Mesenchymal stem cell (in vitro differentiated cells and primary cell): ENCODE measurements at regions not wholly inside any gene's neighbourhood (a gene's known extent, or its start where the extent isn't known, plus 50 kb on each side); places are given as distances from the start of the nearest gene placed in this dataset.

Source experiments
- DNase-seq: peaks from one replicate; pipeline ENCODE4 v3.0.0-alpha.2; 2013
- H2AFZ ChIP-seq: one replicate; pipeline ENCODE4 v1.6.1; 2013; ENCODE audit warnings: low read depth, mild to moderate bottlenecking, control low read depth, inconsistent platforms, low read length, moderate library complexity
- H2AK5ac ChIP-seq: 2 replicates; pipeline ENCODE4 v1.6.1; 2013; ENCODE audit warnings: low read length, moderate library complexity, mild to moderate bottlenecking, inconsistent platforms; ENCODE audit not compliant: severe bottlenecking
- H2BK120ac ChIP-seq: one replicate; pipeline ENCODE4 v1.6.1; 2013; ENCODE audit warnings: low read depth, mild to moderate bottlenecking, inconsistent platforms, low read length, moderate library complexity
- H2BK12ac ChIP-seq, 2 experiments: one replicate each; pipeline ENCODE4 v1.6.1; 2013; ENCODE audit warnings: inconsistent platforms in 2 of 2, low read length in 2 of 2, mild to moderate bottlenecking in 2 of 2, moderate library complexity in 2 of 2, control low read depth in 1 of 2
- H2BK15ac ChIP-seq: one replicate; pipeline ENCODE4 v1.6.1; 2013; ENCODE audit warnings: mild to moderate bottlenecking, low read depth, inconsistent platforms; ENCODE audit not compliant: poor library complexity, severe bottlenecking
- H2BK5ac ChIP-seq: 2 replicates; pipeline ENCODE4 v1.6.1; 2013; ENCODE audit warnings: low read depth, mild to moderate bottlenecking, low read length, control low read depth, inconsistent platforms; ENCODE audit not compliant: poor library complexity, severe bottlenecking
- H3K14ac ChIP-seq, 2 experiments: one replicate each; pipeline ENCODE4 v1.6.1; 2013; ENCODE audit warnings: inconsistent platforms in 2 of 2, low read length in 2 of 2, control low read depth in 1 of 2, mild to moderate bottlenecking in 1 of 2, moderate library complexity in 1 of 2
- H3K18ac ChIP-seq, 2 experiments: one replicate each; pipeline ENCODE4 v1.6.1; 2013; ENCODE audit warnings: inconsistent platforms in 2 of 2, low read length in 2 of 2, control low read depth in 1 of 2, low read depth in 1 of 2, mild to moderate bottlenecking in 1 of 2
- H3K23ac ChIP-seq, 2 experiments: one replicate each; pipeline ENCODE4 v1.6.1; 2013; ENCODE audit warnings: inconsistent platforms in 2 of 2, low read length in 2 of 2, mild to moderate bottlenecking in 2 of 2, moderate library complexity in 2 of 2, control low read depth in 1 of 2
- H3K27ac ChIP-seq: 2 replicates; pipeline ENCODE4 v1.5.1; 2013; ENCODE audit warnings: mild to moderate bottlenecking, moderate library complexity, low read length, control low read depth, inconsistent platforms; ENCODE audit not compliant: poor library complexity, severe bottlenecking
- H3K27me3 ChIP-seq, 2 experiments: 2 replicates each; pipeline versions ENCODE4 v1.6.1 to v1.7.0; 2013; ENCODE audit warnings: low read length in 2 of 2, mild to moderate bottlenecking in 2 of 2, moderate library complexity in 2 of 2, control low read depth in 1 of 2, inconsistent platforms in 1 of 2; ENCODE audit not compliant: control insufficient read depth in 1 of 2, insufficient read depth in 1 of 2
- H3K36me3 ChIP-seq, 2 experiments: 2 replicates each; pipeline versions ENCODE4 v1.6.1 to v1.7.0; 2013; ENCODE audit warnings: low read length in 2 of 2, control low read depth in 1 of 2, inconsistent platforms in 1 of 2, low read depth in 1 of 2, mild to moderate bottlenecking in 1 of 2; ENCODE audit not compliant: insufficient read depth in 2 of 2, control insufficient read depth in 1 of 2
- H3K4ac ChIP-seq, 2 experiments: one replicate each; pipeline ENCODE4 v1.6.1; 2013; ENCODE audit warnings: inconsistent platforms in 2 of 2, low read length in 2 of 2, mild to moderate bottlenecking in 2 of 2, moderate library complexity in 2 of 2, control low read depth in 1 of 2, low read depth in 1 of 2
- H3K4me1 ChIP-seq: 2 replicates; pipeline ENCODE4 v1.6.1; 2013; ENCODE audit warnings: low read depth, low read length, control low read depth; ENCODE audit not compliant: control insufficient read depth, insufficient read depth
- H3K4me2 ChIP-seq: 2 replicates; pipeline ENCODE4 v1.6.1; 2013; ENCODE audit warnings: low read length, mild to moderate bottlenecking, inconsistent platforms; ENCODE audit not compliant: poor library complexity, severe bottlenecking
- H3K4me3 ChIP-seq, 2 experiments: 2 replicates each; pipeline versions ENCODE4 v1.5.1 to v1.7.0; 2013; ENCODE audit warnings: low read length in 2 of 2, mild to moderate bottlenecking in 2 of 2, control low read depth in 1 of 2, low read depth in 1 of 2; ENCODE audit not compliant: insufficient read depth in 1 of 2
- H3K79me1 ChIP-seq: replicated peaks from 2 replicates; pipeline ENCODE4 v1.6.1; 2013; ENCODE audit warnings: mild to moderate bottlenecking, control low read depth, low read length, inconsistent platforms; ENCODE audit not compliant: poor library complexity, severe bottlenecking
- H3K9ac ChIP-seq: 2 replicates; pipeline ENCODE4 v1.7.0; 2013; ENCODE audit warnings: mild to moderate bottlenecking, low read length, moderate library complexity
- H3K9me3 ChIP-seq: 2 replicates; pipeline ENCODE4 v1.7.0; 2013; ENCODE audit warnings: mild to moderate bottlenecking, low read length; ENCODE audit not compliant: control insufficient read depth
- H4K8ac ChIP-seq: one replicate; pipeline ENCODE4 v1.6.1; 2013; ENCODE audit warnings: inconsistent platforms, mild to moderate bottlenecking, low read length, moderate library complexity
- H4K91ac ChIP-seq: one replicate; pipeline ENCODE4 v1.6.1; 2013; ENCODE audit warnings: mild to moderate bottlenecking, low read length, inconsistent platforms
- WGBS: methylation state at CpG from one replicate; pipeline ENCODE4 v1.1.7; 2013; ENCODE audit warnings: mixed read lengths; 5-methylcytosine and 5-hydroxymethylcytosine counted together

DNA sequence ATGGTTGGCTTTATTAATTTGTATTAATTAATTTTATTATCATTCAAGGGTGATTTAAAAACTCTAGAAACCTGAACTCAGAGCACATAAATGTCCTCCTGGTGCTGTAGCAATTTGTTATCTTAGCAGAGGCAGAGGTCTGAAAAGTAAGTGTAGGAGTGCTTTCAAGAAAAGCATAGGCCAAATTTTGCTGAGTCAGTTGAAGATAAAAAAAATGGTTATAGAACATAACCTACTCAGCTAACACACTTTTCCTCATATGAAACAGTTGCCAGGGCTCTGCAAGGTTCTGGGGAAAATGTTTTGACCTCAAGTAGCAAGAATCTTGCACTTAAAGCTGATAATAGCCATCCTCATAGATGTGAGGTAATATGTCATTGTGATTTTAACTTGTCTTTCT lies 53.5 kb upstream of the CHODL start:
- H3K27me3 ChIP-seq: no peaks in the 10 kb centered on the region
- no peaks in the 10 kb centered on the region for H3K36me3 ChIP-seq
- no peak overlapping the region for H3K27ac ChIP-seq
- no peak overlapping the region for H3K18ac ChIP-seq
- H2BK12ac ChIP-seq: no peak overlapping the region
- H3K79me1 ChIP-seq: no peaks in the 10 kb centered on the region
- no peak for DNase-seq
- H4K8ac ChIP-seq: no peak overlapping the region
- H2BK120ac ChIP-seq: no peak overlapping the region
- H2AK5ac ChIP-seq: no peak overlapping the region
- H2AFZ ChIP-seq: no peak overlapping the region
- H3K9ac ChIP-seq: no peak overlapping the region
- H3K4me3 ChIP-seq: no peak overlapping the region
- no peaks in the 10 kb centered on the region for H3K9me3 ChIP-seq
- H3K14ac ChIP-seq: no peak overlapping the region
- no peak overlapping the region for H3K4ac ChIP-seq
- no peak overlapping the region for H3K23ac ChIP-seq
- no peak overlapping the region for H2BK5ac ChIP-seq
- no peak overlapping the region for H3K4me2 ChIP-seq
- H2BK15ac ChIP-seq: no peak overlapping the region
- no peak overlapping the region for H4K91ac ChIP-seq
- no peaks in the 10 kb centered on the region for H3K4me1 ChIP-seq

DNA sequence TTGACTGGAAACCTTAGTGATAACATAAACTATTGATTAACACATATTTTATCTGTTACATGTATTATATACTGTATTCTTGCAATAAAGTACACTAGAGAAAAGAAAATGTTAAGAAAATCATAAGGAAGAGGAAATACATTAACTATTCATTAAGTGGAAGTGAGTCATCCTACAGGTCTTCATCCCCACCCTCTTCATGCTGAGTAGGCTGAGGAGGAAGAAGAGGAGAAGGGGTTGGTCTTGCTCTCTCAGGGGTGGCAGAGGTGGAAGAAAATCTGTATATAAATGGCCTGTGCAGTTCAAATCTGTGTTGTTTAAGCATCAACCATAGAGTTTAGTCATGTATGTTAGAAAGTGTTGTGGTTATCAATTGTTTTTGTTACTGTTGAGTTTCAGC lies 66.1 kb upstream of the CHODL start:
- Histone ChIP-seq H3K36me3 (no peaks in the 10 kb centered on the region), H3K18ac (no peak overlapping the region), H4K91ac (no peak overlapping the region), H3K79me1 (no peaks in the 10 kb centered on the region), H3K4me3 (no peak overlapping the region), H3K4ac (no peak overlapping the region), H3K14ac (no peak overlapping the region), H4K8ac (no peak overlapping the region), H3K9me3 (no peaks in the 10 kb centered on the region), H3K27me3 (no peaks in the 10 kb centered on the region), H2AK5ac (no peak overlapping the region), H3K9ac (no peak overlapping the region), H2BK5ac (no peak overlapping the region), H3K27ac (no peak overlapping the region), H2BK15ac (no peak overlapping the region), H3K23ac (no peak overlapping the region), H2BK12ac (no peak overlapping the region), H3K4me2 (no peak overlapping the region), H2BK120ac (no peak overlapping the region), H2AFZ (no peak overlapping the region), H3K4me1 (no peaks in the 10 kb centered on the region)
- DNase-seq: no peak

DNA sequence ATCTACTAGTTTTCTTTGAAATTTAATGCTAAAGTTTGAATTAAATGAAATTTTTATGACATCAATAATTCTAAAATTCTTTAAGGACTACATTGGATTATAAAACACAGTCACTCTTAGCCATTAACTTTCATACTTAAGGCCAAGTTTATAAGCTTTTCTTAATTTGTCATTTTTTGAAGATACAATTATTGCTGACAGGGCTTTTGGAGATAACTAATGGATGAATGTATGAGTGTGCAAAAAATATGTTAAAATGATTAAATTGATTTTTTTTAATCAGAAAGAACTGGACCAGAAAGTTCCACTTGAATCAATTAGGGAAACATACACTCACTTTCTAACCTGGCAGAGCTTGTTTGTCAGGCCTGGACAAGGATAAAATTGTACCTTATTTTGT lies 70.3 kb upstream of the CHODL start:
- H3K36me3 ChIP-seq: no peaks in the 10 kb centered on the region
- H3K79me1 ChIP-seq: no peaks in the 10 kb centered on the region
- no peaks in the 10 kb centered on the region for H3K4me1 ChIP-seq
- H2BK120ac ChIP-seq: no peak overlapping the region
- no peak overlapping the region for H3K9ac ChIP-seq
- H2BK12ac ChIP-seq: no peak overlapping the region
- no peak overlapping the region for H2AFZ ChIP-seq
- no peak overlapping the region for H3K18ac ChIP-seq
- no peak overlapping the region for H4K91ac ChIP-seq
- no peak overlapping the region for H3K14ac ChIP-seq
- no peak overlapping the region for H3K27ac ChIP-seq
- DNase-seq: no peak
- no peak overlapping the region for H3K4ac ChIP-seq
- H2BK5ac ChIP-seq: no peak overlapping the region
- no peak overlapping the region for H3K23ac ChIP-seq
- H3K9me3 ChIP-seq: no peaks in the 10 kb centered on the region
- H3K4me2 ChIP-seq: no peak overlapping the region
- no peak overlapping the region for H3K4me3 ChIP-seq
- no peaks in the 10 kb centered on the region for H3K27me3 ChIP-seq
- no peak overlapping the region for H4K8ac ChIP-seq
- no peak overlapping the region for H2AK5ac ChIP-seq
- no peak overlapping the region for H2BK15ac ChIP-seq

DNA sequence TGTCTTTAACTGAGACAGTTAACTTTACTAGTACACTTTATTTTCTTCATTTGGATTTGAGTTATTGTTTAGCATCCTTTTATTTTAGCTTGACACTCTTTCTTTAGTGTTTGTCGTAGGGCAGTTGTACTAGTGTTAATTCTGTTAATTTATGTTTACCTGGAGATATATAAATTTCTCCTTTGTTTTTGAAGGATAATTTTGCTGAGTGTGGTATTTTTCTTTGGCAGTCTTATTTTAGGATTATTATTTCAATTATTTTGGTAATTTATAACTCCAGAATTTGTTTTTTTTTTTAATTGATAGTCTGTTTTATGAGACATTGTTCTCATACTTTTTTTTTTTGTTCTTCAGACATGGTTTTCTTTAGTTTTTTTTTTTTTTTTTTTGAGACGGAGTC lies 73.8 kb upstream of the CHODL start:
- Histone ChIP-seq H3K9ac (no peak overlapping the region), H3K4me1 (no peaks in the 10 kb centered on the region), H4K91ac (no peak overlapping the region), H4K8ac (no peak overlapping the region), H3K36me3 (no peaks in the 10 kb centered on the region), H3K79me1 (no peaks in the 10 kb centered on the region), H2BK5ac (no peak overlapping the region), H3K27ac (no peak overlapping the region), H3K23ac (no peak overlapping the region), H2BK15ac (no peak overlapping the region), H3K18ac (no peak overlapping the region), H2BK120ac (no peak overlapping the region), H2AK5ac (no peak overlapping the region), H3K4me3 (no peak overlapping the region), H3K4me2 (no peak overlapping the region), H2AFZ (no peak overlapping the region), H3K9me3 (no peaks in the 10 kb centered on the region), H2BK12ac (no peak overlapping the region), H3K27me3 (no peaks in the 10 kb centered on the region), H3K4ac (no peak overlapping the region), H3K14ac (no peak overlapping the region)
- DNase-seq: no peak
- 100% methylated on average over 1 of the region's 2 CpGs for WGBS
